ENCODE measurements at regions not wholly inside any gene's neighbourhood (a gene's known extent, or its start where the extent isn't known, plus 50 kb on each side); places are given as distances from the start of the nearest gene placed in this dataset.

DNA sequence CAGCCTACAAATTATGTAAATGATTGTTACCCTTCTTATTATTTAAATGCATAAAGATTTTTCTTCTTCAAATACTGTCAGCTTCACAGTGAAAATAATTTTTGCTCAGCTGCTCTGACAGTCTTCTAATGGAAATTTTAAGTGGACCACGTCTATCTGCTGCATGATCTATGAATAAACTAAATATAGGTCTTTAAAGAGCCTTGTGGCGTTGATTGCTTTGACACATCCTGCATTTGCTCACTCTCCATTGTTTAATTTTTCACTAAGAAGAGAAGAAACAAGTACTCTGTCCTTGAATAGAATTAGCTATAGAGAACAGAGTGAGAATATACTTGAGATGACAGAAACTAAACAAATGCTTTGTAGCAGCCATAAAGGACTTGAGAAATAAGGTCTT is 826.1 kb downstream of the MRPL39 start:
- Histone ChIP-seq H3K4me3 (no peak overlapping the region), H3K27ac (no peak overlapping the region), H3K9me3 (no peaks in the 10 kb centered on the region), H3K36me3 (no peaks in the 10 kb centered on the region), H3K4me1 (no peaks in the 10 kb centered on the region), H3K27me3 (no peaks in the 10 kb centered on the region)
- DNase-seq: no peak
- 43 to 46% methylated on average over 2 of the region's 2 CpGs for WGBS, 2 donors
- intact Hi-C loops (cut with DNase I): no loop called here
- no peak for TF ChIP-seq EP300 (IDR thresholded peaks at IDR 0.05)
- TF ChIP-seq, protein P1, sequence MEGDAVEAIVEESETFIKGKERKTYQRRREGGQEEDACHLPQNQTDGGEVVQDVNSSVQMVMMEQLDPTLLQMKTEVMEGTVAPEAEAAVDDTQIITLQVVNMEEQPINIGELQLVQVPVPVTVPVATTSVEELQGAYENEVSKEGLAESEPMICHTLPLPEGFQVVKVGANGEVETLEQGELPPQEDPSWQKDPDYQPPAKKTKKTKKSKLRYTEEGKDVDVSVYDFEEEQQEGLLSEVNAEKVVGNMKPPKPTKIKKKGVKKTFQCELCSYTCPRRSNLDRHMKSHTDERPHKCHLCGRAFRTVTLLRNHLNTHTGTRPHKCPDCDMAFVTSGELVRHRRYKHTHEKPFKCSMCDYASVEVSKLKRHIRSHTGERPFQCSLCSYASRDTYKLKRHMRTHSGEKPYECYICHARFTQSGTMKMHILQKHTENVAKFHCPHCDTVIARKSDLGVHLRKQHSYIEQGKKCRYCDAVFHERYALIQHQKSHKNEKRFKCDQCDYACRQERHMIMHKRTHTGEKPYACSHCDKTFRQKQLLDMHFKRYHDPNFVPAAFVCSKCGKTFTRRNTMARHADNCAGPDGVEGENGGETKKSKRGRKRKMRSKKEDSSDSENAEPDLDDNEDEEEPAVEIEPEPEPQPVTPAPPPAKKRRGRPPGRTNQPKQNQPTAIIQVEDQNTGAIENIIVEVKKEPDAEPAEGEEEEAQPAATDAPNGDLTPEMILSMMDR (IDR thresholded peaks at IDR 0.05): no peak
- no peak for TF ChIP-seq POLR2A (IDR thresholded peaks at IDR 0.05)
- no peak for TF ChIP-seq POLR2AphosphoS5 (IDR thresholded peaks at IDR 0.05)

DNA sequence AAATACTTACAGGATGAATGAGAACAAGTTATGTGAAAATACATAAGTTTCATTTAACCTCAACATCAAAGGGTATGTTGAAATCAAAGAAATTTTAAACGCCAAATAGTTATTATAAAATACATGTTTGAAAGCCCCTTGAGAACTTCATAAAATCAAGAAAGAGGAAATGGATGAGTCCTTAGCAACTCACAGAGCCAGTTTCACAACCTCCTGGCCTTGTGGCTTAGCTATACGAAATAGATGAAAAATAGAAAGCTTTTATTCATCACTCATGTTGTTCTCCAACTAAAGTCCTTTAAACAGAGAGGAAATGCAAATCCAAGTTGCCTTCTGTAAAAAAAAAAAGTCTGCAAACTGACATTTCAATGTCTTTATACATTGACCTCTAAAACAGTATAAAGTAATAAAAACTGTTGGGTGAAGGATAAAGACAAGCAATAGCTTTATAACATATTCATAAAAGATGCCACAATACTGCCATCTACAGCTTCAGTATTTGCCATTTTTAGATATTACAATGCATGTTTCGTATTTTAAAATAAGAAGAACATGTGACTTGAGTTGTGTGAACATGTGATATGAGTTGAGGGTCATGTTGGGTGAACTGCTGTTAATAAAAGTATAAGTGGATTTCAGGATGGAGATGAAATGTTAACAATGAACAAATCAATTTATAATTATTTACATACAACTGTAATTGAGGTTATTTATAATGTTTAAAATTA is 847.8 kb downstream of the MRPL39 start:
- TF ChIP-seq POLR2A (IDR thresholded peaks at IDR 0.05) (no peak), POLR2AphosphoS5 (IDR thresholded peaks at IDR 0.05) (no peak), EP300 (IDR thresholded peaks at IDR 0.05) (no peak)
- TF ChIP-seq, protein P1 (IDR thresholded peaks at IDR 0.05): no peak
- intact Hi-C loops (cut with DNase I): no loop called here
- H3K27ac ChIP-seq: no peak overlapping the region
- no peaks in the 10 kb centered on the region for H3K36me3 ChIP-seq
- H3K9me3 ChIP-seq: no peaks in the 10 kb centered on the region
- no peaks in the 10 kb centered on the region for H3K4me1 ChIP-seq
- H3K4me3 ChIP-seq: no peak overlapping the region
- 50 to 59% methylated on average over 3 of the region's 3 CpGs for WGBS, 2 donors
- no peak for DNase-seq
- H3K27me3 ChIP-seq: no peaks in the 10 kb centered on the region

DNA sequence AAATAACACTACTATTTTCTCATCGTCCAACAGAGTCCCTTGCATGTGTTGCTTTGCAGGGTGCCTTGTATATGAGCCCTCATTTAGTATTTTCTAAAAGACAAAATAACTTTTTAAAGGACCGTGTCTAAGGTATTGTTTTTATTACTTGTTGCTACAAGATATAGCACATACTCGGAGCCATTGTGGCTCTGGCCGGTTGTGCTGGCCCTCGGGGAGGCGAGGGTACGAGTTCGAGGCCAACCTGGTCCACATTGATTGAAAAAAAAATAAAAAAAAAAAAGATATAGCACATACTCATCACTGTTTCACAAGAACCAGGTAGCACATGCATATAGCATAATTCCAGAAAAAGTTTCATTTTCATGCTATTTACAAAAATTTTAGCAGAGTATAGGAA is 869.2 kb downstream of the MRPL39 start:
- Histone ChIP-seq H3K4me3 (no peak overlapping the region), H3K27me3 (no peaks in the 10 kb centered on the region), H3K27ac (no peak overlapping the region), H3K36me3 (no peaks in the 10 kb centered on the region), H3K4me1 (no peaks in the 10 kb centered on the region), H3K9me3 (no peaks in the 10 kb centered on the region)
- WGBS, 2 donors: 87 to 90% methylated on average over 8 of the region's 8 CpGs
- intact Hi-C loops (cut with DNase I): no loop called here
- DNase-seq: no peak
- TF ChIP-seq POLR2AphosphoS5 (IDR thresholded peaks at IDR 0.05) (no peak), POLR2A (IDR thresholded peaks at IDR 0.05) (no peak), EP300 (IDR thresholded peaks at IDR 0.05) (no peak)
- TF ChIP-seq, protein P1 (IDR thresholded peaks at IDR 0.05): no peak

DNA sequence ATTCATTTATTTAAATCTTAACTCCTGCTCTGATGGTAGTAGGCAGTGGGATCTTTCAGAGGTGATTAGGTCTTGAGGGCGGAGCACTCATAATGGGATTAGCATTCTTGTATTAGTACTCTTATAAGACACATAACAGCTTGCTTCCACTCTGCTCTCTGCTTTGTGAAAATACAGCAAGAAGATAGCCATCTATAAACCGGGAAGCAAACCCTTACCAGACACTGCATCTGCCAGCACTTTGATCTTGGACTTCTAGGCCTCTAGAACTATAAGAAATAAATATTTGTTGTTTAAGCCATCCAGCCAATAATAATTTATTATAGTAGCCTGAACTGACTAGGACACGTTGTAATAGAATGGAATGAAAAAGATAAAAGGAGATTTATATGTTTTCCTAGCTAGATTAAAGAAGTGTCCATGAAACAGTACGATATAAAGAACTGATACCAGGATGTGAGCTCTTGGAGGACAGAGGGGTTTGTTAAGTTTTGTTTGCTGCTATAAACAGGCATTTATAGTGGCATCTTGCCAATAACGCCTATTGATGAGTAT is 869.9 kb downstream of the MRPL39 start:
- WGBS, 2 donors: 60 to 73% methylated on average over 5 of the region's 5 CpGs
- DNase-seq: no peak
- TF ChIP-seq POLR2AphosphoS5 (IDR thresholded peaks at IDR 0.05) (no peak), EP300 (IDR thresholded peaks at IDR 0.05) (no peak), POLR2A (IDR thresholded peaks at IDR 0.05) (no peak)
- TF ChIP-seq, protein P1 (IDR thresholded peaks at IDR 0.05): no peak
- no peaks in the 10 kb centered on the region for H3K27me3 ChIP-seq
- H3K36me3 ChIP-seq: no peaks in the 10 kb centered on the region
- no peak overlapping the region for H3K27ac ChIP-seq
- H3K9me3 ChIP-seq: no peaks in the 10 kb centered on the region
- no peak overlapping the region for H3K4me3 ChIP-seq
- intact Hi-C loops (cut with DNase I): no loop called here
- H3K4me1 ChIP-seq: no peaks in the 10 kb centered on the region
